GM10248 (cell line): ENCODE measurements at regions not wholly inside any gene's neighbourhood (a gene's known extent, or its start where the extent isn't known, plus 50 kb on each side); places are given as distances from the start of the nearest gene placed in this dataset.

Experiments
- CTCF ChIA-PET: fragments of 300-600 bp; sonication (Branson Sonifier 250); formaldehyde crosslinking; extraction: SDS; loops from one replicate; lab custom pipeline; 2021; ENCODE audit warnings: antibody characterized with exemption; lab: Yijun Ruan, JAX
- POLR2A ChIA-PET: fragments of 350-650 bp; sonication (Branson Sonifier 250); formaldehyde crosslinking; extraction: SDS; loops from one replicate; lab custom pipeline; 2020; ENCODE audit warnings: antibody characterized with exemption; lab: Yijun Ruan, JAX
- DNase-seq: peaks from one replicate; pipeline ENCODE4 v3.0.0; 2012; ENCODE audit errors: extremely low spot score
- CTCF ChIP-seq: IDR thresholded peaks from 2 replicates; pipeline ENCODE4 v1.5.1; 2012; ENCODE audit warnings: mild to moderate bottlenecking, low read depth; ENCODE audit errors: extremely low read depth, missing control alignments, control extremely low read depth

GRCh38 chr6:90983462-90983861, 396.6 kb upstream of the MAP3K7 start:
- POLR2A ChIA-PET = no interaction called here

GRCh38 chr6:90982581-90982980, 395.7 kb upstream of the MAP3K7 start:
- TF ChIP-seq CTCF = no peak
- CTCF ChIA-PET = no interaction called here
- POLR2A ChIA-PET = no interaction called here
- no peak for DNase-seq

More at GRCh38 chr6:90983462-90983861, 396.6 kb upstream of the MAP3K7 start:
- no peak for TF ChIP-seq CTCF
- CTCF ChIA-PET = no interaction called here
- DNase-seq = no peak

GRCh38 chr6:90982051-90982450, 395.2 kb upstream of the MAP3K7 start:
- DNase-seq = no peak
- CTCF ChIA-PET = no interaction called here
- no peak for TF ChIP-seq CTCF
- POLR2A ChIA-PET = no interaction called here

- peak; percentile 10 for DNase-seq
- no peak for TF ChIP-seq CTCF
- POLR2A ChIA-PET = no interaction called here
- CTCF ChIA-PET = interaction anchor here (1.0 to 2.8 kb wide), 3 partner anchors 10 to 103 kb away, joined by 3 to 10 read pairs (median 6); no protein-coding TSS in a partner anchor
Observed at GRCh38 chr6:90978046-90978445, 391.2 kb upstream of the MAP3K7 start.

- POLR2A ChIA-PET = no interaction called here
- CTCF ChIA-PET = interaction anchor here (1.0 to 2.8 kb wide), 3 partner anchors 9 to 104 kb away, joined by 3 to 10 read pairs (median 6); no protein-coding TSS in a partner anchor
- no peak for DNase-seq
- no peak for TF ChIP-seq CTCF
Observed at GRCh38 chr6:90977513-90977912, 390.6 kb upstream of the MAP3K7 start.

GRCh38 chr6:90976341-90976740, 389.5 kb upstream of the MAP3K7 start:
- TF ChIP-seq CTCF = no peak
- POLR2A ChIA-PET = no interaction called here
- DNase-seq = no peak
- CTCF ChIA-PET = interaction anchor here (2.2 to 2.8 kb wide), 2 partner anchors 36 to 105 kb away, joined by 6 to 10 read pairs; no protein-coding TSS in a partner anchor
